GM21576 (cell line): ENCODE measurements at regions not wholly inside any gene's neighbourhood (a gene's known extent, or its start where the extent isn't known, plus 50 kb on each side); places are given as distances from the start of the nearest gene placed in this dataset.
"Not testable (repeated sequence)": the region's sequence is repeated elsewhere in the genome, so short reads cannot be mapped to it uniquely, and the experiment has no call there.

Experiments used
- ATAC-seq: cut with Tn5 transposase; IDR thresholded peaks from one replicate; pipeline ENCODE4 v1.9.1; 2021; ENCODE audit warnings: mild to moderate bottlenecking, moderate library complexity; ENCODE audit not compliant: unreplicated experiment

DNA sequence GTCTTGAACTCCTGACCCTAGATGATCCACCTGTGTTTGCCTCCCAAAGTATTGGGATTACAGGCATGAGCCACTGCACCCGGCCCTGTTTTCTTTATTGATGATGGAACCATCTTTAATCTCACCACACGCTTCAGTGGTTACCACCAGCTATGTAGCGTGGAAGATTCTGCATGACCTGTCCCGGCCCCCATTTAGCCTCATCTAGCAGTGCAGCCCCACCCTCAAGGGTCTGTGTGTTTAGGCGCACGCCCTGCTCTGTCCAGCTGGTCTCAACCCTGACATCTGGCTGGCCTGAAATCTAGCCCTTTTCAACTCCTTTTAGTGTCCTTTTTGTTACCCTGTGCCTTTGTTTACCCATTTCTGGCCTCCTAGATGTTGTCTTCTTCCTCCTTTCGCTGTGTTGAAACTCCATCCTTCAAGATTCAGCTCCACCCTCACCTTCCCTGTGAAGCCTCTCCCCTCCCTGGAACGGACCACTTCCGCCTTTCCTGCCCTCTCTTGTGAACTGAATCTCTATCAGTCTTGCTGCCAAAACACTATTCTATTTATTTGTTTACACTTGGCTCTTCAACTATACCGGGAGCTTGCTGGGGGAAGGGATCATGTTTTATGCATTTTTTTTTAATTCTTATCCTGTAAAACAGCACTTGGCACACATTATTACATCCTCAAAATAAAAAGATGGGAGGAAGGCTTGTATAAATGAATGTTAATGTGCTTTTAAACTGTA is 101.0 kb upstream of the MTHFD1L start:
- no peak for ATAC-seq

DNA sequence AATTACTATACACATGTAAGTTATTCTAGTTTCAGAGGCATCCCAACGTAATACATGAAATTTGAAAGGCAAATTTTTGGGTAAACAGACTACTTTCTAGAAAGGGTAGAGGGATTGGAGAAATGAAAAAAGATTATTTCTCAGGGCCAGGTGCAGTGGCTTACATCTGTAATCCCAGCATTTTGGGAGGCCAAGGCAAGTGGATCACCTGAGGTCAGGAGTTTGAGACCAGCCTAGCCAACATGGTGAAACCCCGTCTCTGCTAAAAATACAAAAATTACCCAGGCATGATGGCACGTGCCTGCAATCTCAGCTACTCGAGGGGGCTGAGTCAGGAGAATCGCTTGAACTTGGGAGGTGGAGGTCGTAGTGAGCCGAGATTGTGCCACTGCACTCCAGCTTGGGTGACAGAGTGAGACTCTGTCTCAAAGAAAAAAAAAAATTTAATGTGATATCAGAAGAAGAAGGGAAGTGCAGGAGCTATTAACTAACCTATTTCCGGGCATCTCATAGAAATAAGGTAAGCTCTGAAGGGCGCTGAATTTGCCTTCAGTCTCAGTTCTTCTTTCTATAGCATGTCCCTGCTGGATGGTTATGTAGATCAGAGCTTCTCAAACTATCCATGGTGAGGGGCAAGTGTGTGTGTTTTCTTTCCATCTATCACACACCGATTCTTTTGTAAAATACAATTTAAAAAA is 100.3 kb upstream of the MTHFD1L start:
- peak; percentile 96 for ATAC-seq

DNA sequence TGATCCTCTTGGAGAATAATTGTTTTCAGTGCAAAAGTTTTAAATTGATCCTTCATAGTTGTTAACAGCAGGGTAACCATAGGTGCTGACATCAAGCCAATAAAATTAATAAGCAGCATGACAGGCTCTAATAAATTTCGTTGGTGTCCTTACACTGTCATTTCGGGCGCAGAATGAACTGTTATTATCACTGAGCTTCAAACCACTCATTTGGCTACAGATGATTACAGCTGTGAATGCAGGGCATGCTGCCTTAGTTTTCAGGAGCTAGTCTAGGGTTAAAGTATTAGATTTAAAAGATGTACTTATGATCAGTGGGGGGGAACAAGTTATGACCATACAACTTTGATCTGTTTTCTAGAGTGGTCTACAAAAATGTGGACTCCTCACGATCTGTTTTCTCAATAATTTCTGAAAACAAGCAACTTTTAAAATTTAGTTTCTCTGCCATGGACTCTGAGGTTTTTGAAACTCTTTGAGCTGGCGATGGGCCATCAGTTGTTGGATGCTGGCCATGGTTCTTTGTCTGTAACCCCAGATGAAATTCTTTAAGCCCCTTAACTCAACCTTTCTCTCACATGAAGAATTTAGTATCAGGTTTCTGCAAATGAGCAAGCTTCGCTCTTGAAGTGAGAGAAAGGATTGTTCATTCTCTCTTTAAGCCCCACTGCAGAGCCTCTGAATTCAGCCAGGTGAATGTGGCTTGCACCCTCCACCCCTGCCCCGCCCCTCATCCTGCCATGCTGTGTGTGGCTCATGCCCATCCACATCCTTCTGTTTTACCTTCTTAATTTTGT is 99.1 kb upstream of the MTHFD1L start:
- ATAC-seq: no peak

- no peak for ATAC-seq
Observed at GRCh38 chr6:150767161-150767560, 98.3 kb upstream of the MTHFD1L start.

GRCh38 chr6:150767571-150768018 is 97.9 kb upstream of the MTHFD1L start:
- no peak for ATAC-seq

DNA sequence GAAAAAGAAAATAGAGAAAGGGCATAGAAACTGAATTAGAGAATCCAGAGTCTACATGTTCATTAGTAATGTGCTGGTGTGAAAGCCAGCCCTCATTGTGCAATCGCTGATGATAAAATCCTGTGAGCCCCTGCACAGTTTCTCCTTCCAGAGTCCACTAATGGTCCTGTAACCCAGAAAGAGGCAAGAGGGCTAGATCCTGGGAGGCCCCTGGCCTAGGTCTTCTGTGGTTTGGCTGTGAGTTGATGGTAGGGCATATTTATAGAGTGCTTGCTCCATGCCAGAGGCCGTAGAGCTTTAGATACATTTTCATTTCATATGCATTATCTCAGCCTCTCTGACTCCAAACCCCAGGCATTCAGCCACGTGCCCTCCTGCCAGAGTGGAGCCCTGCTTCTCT is 94.9 kb upstream of the MTHFD1L start:
- no peak for ATAC-seq

DNA sequence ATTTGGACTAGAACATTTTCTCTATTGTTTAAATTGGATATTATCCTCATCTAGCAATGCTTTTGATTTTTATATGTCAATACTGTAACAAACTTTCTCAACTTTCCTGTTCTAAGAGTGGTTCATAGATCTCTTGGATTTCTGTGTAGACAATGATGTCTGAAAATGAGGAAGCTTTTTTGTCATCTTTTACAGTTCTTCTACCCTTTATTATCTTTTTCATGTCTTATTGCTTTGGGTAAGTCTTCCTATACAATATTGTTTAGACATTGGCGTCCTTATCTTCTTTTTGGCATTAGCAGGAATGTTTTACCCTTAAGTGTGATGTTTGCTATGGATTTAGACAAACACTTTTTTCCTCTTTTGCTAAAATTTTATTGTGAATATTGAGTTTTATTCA is 91.5 kb upstream of the MTHFD1L start:
- ATAC-seq: no peak

GRCh38 chr6:150775415-150776203 is 89.9 kb upstream of the MTHFD1L start:
- ATAC-seq: no peak

GRCh38 chr6:150777736-150778135 is 87.8 kb upstream of the MTHFD1L start:
- ATAC-seq: no peak

- ATAC-seq: no peak
Observed at GRCh38 chr6:150783813-150784212, 81.7 kb upstream of the MTHFD1L start.

- no peak for ATAC-seq
Observed at GRCh38 chr6:150787429-150787828, 78.1 kb upstream of the MTHFD1L start.

GRCh38 chr6:150788089-150788488 is 77.4 kb upstream of the MTHFD1L start:
- no peak for ATAC-seq

- ATAC-seq: not testable (repeated sequence)
Observed at GRCh38 chr6:150789906-150790305, 75.6 kb upstream of the MTHFD1L start.

GRCh38 chr6:150791717-150792116 is 73.8 kb upstream of the MTHFD1L start:
- ATAC-seq: no peak

GRCh38 chr6:150797949-150798348 is 67.6 kb upstream of the MTHFD1L start:
- ATAC-seq: no peak

GRCh38 chr6:150799276-150799805 is 66.2 kb upstream of the MTHFD1L start:
- no peak for ATAC-seq

DNA sequence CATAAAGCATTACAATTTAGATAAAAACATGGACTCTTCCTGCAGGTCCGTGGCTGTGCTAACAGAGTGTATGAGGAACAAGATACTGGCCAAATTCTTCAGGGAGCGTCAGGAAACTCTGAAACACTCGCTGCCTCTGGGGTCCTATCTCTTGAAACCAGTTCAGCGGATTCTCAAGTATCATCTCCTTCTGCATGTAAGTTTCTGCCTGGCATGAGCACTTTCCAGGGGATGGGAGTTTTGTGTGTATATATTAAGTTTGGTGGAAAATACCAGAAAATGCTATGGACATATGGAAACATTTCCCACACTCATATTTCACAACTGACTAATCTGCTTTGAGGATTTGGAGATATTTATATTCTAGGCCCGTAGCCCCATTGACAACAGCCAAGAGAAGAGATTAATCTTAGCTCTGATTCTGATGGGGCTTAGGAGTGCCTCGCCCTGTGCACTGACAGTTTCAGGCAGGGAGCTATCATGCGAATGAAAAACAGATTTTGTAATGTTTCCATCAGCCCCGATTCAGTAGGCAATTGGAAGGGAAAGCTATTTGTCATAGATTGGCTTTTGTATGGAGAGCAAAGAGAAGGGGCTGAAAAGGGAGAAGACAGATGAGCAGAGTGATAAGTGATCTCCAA is 64.7 kb upstream of the MTHFD1L start:
- no peak for ATAC-seq

DNA sequence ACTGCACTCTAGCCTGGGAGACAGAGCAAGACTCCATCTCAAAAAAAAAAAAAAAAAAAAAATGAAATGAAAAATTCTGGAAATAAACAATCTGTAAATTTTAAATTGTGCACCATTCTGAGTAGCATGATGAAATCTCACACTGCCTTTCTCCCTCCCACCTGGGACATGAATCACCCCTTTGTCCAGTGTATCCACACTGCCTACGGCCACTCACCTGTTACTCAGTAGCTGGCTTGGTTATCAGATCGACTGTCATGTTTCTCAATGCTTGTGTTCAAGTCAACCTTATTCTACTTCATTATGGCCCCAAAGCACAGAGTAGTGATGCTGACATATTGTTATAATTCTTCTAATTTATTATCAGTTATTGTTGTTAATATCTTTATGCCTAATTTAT is 58.7 kb upstream of the MTHFD1L start:
- no peak for ATAC-seq

DNA sequence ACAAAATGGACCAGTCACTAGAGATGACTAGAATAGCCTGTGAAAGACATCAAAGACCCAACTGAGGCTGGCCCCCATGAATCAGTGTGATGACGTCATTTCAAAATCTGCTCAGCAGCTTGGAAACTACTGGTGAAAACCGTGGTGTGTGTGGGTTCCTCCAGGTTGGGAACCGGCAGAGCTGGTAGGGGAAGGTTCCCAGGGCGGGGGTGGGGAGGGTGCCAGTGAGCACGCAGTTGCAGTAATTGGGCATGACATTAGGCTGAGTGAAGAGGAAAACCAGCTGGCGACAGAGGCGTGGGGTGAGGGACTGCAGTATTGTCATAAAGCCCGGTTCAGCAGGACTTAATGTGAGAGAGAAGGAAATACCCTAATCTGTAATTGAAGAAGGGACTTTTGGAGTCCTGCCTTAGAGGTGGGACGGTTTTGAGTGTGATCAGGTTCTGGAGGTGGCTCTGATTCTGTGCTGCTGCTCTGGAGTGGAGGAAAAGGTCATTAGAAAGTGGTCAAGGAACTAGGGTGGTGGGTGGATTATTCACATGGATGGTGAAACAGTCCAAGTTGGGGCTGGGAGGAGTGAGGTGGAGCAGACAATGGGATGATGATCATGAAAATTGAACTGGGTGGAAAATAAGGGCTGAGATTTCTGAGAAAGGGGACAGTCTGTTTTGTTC is 52.0 kb upstream of the MTHFD1L start:
- peak; percentile 48 for ATAC-seq

DNA sequence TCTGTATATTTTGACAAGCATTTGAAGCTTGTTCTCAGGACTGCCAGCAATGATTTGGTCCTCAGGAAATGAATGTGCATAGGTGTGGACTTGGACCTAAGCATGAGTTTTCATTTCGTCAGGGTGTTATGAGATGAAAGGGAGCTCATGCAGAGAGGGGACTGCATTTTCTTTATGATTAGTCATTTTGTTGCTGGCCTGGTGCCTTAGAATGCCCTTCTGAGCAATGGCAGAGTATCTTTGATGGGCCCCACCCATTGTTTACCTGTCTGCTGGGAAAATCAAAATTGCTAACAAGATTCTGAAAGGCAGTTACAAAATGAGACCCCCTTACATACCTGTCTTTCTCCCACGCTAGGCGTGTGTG is 51.5 kb upstream of the MTHFD1L start:
- peak; percentile 65 for ATAC-seq
